ENCODE measurements at regions not wholly inside any gene's neighbourhood (a gene's known extent, or its start where the extent isn't known, plus 50 kb on each side); places are given as distances from the start of the nearest gene placed in this dataset.

- POLR2A ChIA-PET (ENCODE audit: unreplicated experiment): no interaction called here
- CTCF ChIA-PET: no interaction called here
- Histone ChIP-seq H3K79me2 (ENCODE audit: low read depth) (no peaks in the 10 kb centered on the region), H3K27me3 (ENCODE audit: insufficient read depth, low read depth) (no peaks in the 10 kb centered on the region), H3K4me1 (replicated peaks; ENCODE audit: insufficient read depth) (no peaks in the 10 kb centered on the region), H3K9me2 (ENCODE audit: insufficient read depth) (no peaks in the 10 kb centered on the region), H3K4me3 (no peak overlapping the region), H3K27ac (no peak overlapping the region), H3K36me3 (ENCODE audit: low read depth) (no peaks in the 10 kb centered on the region), H3K9me3 (ENCODE audit: insufficient read depth, low read depth) (no peaks in the 10 kb centered on the region), H3F3A (ENCODE audit: insufficient read depth, low read depth) (no peaks in the 10 kb centered on the region), H3K4me2 (no peak overlapping the region), H4K20me1 (ENCODE audit: insufficient read depth) (no peaks in the 10 kb centered on the region), H2AFZ (no peak overlapping the region)
- no peak for DNase-seq
- intact Hi-C loops (cut with micrococcal nuclease; ENCODE audit: unreplicated experiment): no loop called here
- no peak for TF ChIP-seq EZH2 (IDR thresholded peaks at IDR 0.05; ENCODE audit: low read depth)
- no peak for TF ChIP-seq CTCF (conservative IDR thresholded peaks at IDR 0.05)
- BruUV-seq (replicated peaks): no TSS peak
Observed at GRCh38 chr10:52895059-52895458, 122.5 kb upstream of the MBL2 start.

- Histone ChIP-seq H3K4me1 (replicated peaks; ENCODE audit: insufficient read depth) (no peaks in the 10 kb centered on the region), H2AFZ (no peak overlapping the region), H3K27me3 (ENCODE audit: insufficient read depth, low read depth) (0 out of 2 replicates have a peak, but pooled peaks cover 7% of the 10 kb centered on the region), H3K4me3 (no peak overlapping the region), H3K27ac (no peak overlapping the region), H3K9me3 (ENCODE audit: insufficient read depth, low read depth) (no peaks in the 10 kb centered on the region), H3K9me2 (ENCODE audit: insufficient read depth) (no peaks in the 10 kb centered on the region), H3F3A (ENCODE audit: insufficient read depth, low read depth) (no peaks in the 10 kb centered on the region), H3K36me3 (ENCODE audit: low read depth) (no peaks in the 10 kb centered on the region), H3K79me2 (ENCODE audit: low read depth) (no peaks in the 10 kb centered on the region), H3K4me2 (no peak overlapping the region), H4K20me1 (ENCODE audit: insufficient read depth) (no peaks in the 10 kb centered on the region)
- CTCF ChIA-PET: no interaction called here
- no TSS peak for BruUV-seq (replicated peaks)
- intact Hi-C loops (cut with micrococcal nuclease; ENCODE audit: unreplicated experiment): no loop called here
- POLR2A ChIA-PET (ENCODE audit: unreplicated experiment): no interaction called here
- TF ChIP-seq EZH2 (IDR thresholded peaks at IDR 0.05; ENCODE audit: low read depth) (no peak), CTCF (conservative IDR thresholded peaks at IDR 0.05) (no peak)
- DNase-seq: no peak
Observed at GRCh38 chr10:52890281-52890680, 117.7 kb upstream of the MBL2 start.

DNA sequence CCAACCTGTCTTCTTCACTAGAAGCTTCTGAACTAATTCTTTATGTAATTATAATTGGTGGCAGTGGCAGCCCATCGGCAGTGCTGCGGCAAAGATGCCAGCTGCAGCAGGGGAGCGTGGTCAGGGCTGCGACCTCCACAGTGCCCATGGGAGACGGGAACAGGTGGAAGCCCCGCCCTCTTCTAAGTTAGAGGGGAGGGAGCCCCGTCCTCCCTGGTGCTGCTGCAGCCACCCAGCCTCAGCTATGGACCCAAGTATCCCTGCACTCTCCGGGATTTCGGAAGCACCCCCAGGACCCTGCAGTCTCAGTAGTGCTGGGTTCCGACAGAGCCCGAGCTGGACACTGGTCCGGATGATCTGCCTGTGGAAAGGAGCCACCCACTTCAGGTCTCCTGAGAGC lies 117.0 kb upstream of the MBL2 start:
- Histone ChIP-seq H3K36me3 (ENCODE audit: low read depth) (no peaks in the 10 kb centered on the region), H3K27ac (no peak overlapping the region), H3K4me3 (no peak overlapping the region), H3K4me2 (no peak overlapping the region), H3F3A (ENCODE audit: insufficient read depth, low read depth) (no peaks in the 10 kb centered on the region), H3K79me2 (ENCODE audit: low read depth) (no peaks in the 10 kb centered on the region), H2AFZ (no peak overlapping the region), H3K4me1 (replicated peaks; ENCODE audit: insufficient read depth) (peaks cover under 1% of the 10 kb centered on the region; the same call in 1 of the 2 replicates), H3K9me3 (ENCODE audit: insufficient read depth, low read depth) (no peaks in the 10 kb centered on the region), H4K20me1 (ENCODE audit: insufficient read depth) (no peaks in the 10 kb centered on the region), H3K9me2 (ENCODE audit: insufficient read depth) (no peaks in the 10 kb centered on the region), H3K27me3 (ENCODE audit: insufficient read depth, low read depth) (0 out of 2 replicates have a peak, but pooled peaks cover 7% of the 10 kb centered on the region)
- no peak for DNase-seq
- no peak for TF ChIP-seq CTCF (conservative IDR thresholded peaks at IDR 0.05)
- no peak for TF ChIP-seq EZH2 (IDR thresholded peaks at IDR 0.05; ENCODE audit: low read depth)
- ChIA-PET POLR2A (ENCODE audit: unreplicated experiment) (no interaction called here), CTCF (no interaction called here)
- intact Hi-C loops (cut with micrococcal nuclease; ENCODE audit: unreplicated experiment): no loop called here
- no TSS peak for BruUV-seq (replicated peaks)
